HG03469 (cell line): ENCODE measurements at regions not wholly inside any gene's neighbourhood (a gene's known extent, or its start where the extent isn't known, plus 50 kb on each side); places are given as distances from the start of the nearest gene placed in this dataset.
"Not testable (repeated sequence)": the region's sequence is repeated elsewhere in the genome, so short reads cannot be mapped to it uniquely, and the experiment has no call there.

Experiments used
- ATAC-seq: cut with Tn5 transposase; IDR thresholded peaks from one replicate; pipeline ENCODE4 v1.9.1; 2021; ENCODE audit warnings: mild to moderate bottlenecking, moderate library complexity, moderate number of reproducible peaks; ENCODE audit not compliant: unreplicated experiment

DNA sequence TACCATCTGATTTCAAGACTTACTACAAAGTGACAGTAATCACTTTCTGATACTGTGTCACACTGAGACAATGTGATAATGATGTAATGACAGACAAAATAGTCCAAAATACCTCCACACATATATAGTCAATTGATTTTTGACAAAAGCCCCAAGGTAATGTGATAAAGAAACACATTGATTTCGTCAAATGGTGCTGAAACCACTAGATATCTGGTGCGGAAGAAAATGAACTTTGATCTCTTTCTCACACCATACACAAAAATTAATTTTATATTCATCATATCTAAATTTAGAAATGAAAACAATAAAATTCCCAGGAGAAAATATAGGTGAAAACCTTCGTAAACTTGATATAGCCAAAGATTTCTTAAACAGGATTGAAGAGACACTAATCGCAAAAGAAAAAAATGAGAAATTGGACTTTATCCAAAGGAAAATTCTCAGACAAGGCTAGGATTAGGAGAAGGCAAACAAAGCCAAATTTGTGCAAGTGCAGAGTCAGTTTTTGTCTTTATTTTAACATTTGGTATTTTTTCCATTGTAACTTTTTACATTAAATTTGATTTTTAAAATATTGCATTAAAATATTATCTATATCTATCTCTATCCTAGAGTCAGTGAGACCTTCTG is 739.9 kb downstream of the DIAPH3 start:
- no peak for ATAC-seq

GRCh38 chr13:59424661-59425060 is 739.1 kb downstream of the DIAPH3 start:
- ATAC-seq, result no peak

DNA sequence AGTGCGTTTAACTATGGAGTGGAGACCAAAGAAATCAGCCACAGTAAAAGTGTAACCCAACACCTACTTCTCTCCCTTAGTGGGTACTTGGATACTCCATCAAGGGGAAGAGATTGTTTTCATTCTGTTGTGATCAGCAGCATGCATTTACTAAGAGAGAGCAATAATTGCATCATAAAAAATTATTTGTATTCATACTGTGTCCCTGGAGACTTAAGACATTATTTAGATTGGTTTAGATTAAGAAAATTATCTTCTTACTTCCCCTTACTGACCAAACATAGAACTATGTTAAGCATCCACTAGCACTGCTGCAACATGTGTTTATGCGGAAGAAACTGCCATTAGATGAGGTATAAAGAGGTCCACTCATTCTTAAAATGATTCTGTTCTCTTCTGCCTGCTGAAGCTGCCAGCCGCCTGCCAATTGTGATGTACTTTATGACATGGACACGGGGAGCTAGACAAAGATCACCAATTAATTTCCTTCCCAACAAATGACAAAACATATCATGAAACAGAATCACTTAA is 738.5 kb downstream of the DIAPH3 start:
- no peak for ATAC-seq

DNA sequence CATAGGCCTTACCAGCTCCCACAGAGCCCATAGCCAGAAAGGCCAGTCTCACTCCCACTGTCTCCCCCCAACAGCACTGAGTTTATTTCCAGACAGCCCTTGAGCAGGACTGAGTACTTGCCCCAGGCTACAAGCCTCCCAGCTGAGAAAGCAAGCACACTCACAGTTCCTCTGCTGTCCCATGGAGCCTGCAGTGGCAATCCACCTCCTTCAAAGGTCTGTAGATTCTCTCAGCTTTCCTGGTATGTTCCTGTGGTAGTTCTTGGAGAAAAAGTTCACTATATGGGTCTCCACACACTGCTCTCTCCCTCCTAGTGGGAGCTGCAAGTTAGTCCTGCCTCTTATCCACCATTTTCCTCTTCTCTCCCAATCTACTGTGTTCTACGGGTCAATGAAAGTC is 728.7 kb downstream of the DIAPH3 start:
- no peak for ATAC-seq

DNA sequence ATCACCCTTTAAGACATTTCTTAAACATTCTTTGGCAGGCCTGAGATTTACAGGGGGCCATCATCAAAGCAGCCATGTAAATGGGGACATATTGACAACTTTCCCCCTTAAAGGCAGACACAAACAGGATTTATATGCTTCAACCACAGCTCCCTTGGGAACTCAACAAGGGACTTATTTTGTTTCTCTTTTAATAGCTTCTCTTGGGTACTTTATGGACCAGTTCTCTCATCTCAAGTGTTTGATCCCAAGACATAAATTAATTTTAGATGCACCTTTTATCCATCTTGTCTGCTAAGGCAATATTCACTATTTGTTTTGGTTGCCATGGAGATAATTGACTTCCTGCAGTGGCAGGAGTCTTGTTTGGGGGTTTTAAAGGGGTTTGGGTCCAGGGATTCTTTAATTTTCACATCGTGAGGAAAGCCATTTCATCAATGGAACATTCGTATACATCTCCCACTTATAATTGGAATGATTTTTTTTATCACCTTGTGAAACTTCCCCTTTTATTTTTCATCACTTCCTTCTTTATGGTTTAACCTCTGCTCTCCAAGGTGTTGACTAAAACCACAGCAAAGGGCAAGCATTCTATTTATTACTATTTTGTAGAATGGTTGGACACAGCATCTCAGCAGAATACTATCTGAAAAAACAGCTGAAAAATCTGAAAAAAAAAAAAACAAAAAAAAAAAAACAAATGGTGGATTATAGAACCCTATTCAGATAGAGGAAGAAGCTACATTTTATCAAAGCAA is 726.0 kb downstream of the DIAPH3 start:
- ATAC-seq, result peak; percentile 60

DNA sequence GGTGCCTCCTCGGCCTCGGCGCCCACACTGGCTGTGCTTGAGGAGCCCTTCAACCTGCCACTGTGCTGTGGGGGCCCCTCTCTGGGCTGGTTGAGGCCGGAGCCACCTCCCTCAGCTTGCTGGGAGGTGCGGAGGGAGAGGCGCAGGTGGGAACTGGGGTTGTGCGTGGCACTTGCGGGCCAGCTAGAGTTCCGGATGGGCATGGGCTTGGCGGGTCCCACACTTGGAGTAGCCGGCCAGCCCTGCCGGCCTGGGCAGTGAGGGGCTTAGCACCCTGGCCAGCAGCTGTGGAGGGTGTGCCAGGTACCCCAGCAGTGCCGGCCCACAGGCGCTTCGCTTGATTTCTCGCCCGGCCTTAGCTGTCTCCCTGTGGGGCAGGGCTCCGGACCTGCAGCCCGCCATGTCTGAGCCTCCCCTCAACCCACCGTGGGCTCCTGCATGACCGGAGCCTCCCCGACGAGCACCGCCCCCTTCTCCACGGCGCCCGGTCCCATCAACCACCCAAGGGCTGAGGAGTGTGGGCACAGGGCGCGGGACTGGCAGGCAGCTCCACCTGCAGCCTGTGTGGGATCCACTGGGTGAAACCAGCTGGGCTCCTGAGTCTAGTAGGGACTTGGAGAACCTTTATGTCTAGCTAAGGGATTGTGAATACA is 723.8 kb downstream of the DIAPH3 start:
- no peak for ATAC-seq

- ATAC-seq, result not testable (repeated sequence)
Measured at GRCh38 chr13:59441068-59441467, 722.7 kb downstream of the DIAPH3 start.

GRCh38 chr13:59441596-59442280 is 722.0 kb downstream of the DIAPH3 start:
- ATAC-seq, result no peak

GRCh38 chr13:59442461-59442860 is 721.3 kb downstream of the DIAPH3 start:
- ATAC-seq, result no peak

DNA sequence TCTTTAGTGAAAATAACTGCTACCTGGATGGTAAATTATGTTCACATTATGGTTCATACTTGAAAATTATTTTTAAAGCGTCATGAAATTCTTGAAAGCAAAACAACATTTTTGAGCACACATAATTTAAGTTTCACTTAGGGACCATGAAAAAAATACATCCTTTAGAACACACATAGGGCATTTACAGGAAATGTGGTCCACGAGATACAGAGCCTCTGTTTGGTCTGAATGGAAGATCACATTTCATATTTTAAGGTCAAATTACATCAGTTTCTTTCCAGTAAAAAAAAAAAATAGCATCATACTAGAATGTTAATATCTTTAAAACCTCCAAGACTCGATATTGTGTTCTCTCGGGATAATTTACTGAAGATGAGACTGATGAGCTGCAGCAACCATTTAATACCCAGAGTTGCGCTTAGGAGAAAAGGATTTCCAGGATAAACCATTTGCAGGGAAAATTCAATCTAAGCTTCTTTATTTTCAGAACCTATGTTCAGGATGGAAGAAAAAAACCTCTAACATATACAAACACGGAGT is 720.7 kb downstream of the DIAPH3 start:
- no peak for ATAC-seq

DNA sequence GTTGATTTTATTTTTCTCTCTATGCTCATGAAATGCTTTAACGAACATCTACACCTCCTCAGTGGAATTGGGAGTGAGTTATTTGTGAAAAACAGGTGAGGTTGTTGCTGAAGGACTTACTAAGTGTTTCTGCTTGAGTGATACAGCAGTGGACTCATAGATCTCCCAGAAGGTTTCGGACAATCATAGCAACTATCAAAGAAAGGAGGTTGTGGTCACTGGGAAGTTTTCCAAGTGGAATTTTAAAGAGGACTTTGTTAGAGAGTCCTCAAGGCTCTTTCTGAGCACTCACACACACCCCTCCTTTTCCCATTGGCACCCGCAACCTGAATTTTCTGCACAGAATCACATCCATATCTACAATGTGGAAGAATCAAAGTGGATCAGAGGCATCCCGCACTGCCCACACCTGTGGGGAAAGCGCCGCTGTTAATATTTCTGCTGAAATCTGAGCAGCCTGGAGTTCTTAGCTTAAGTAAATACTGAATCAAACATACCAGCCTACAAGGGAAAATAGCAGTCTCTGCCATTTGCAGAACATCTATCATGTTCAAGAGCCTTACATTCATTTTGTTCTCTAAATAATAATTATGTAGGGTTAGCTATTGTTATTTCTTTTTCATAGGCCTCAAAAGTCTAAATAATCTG is 719.4 kb downstream of the DIAPH3 start:
- no peak for ATAC-seq

- no peak for ATAC-seq
Measured at GRCh38 chr13:59445812-59446211, 717.9 kb downstream of the DIAPH3 start.

- ATAC-seq, result no peak
Measured at GRCh38 chr13:59446391-59446790, 717.3 kb downstream of the DIAPH3 start.

GRCh38 chr13:59447031-59447430 is 716.7 kb downstream of the DIAPH3 start:
- no peak for ATAC-seq

GRCh38 chr13:59447846-59448620 is 715.7 kb downstream of the DIAPH3 start:
- no peak for ATAC-seq

DNA sequence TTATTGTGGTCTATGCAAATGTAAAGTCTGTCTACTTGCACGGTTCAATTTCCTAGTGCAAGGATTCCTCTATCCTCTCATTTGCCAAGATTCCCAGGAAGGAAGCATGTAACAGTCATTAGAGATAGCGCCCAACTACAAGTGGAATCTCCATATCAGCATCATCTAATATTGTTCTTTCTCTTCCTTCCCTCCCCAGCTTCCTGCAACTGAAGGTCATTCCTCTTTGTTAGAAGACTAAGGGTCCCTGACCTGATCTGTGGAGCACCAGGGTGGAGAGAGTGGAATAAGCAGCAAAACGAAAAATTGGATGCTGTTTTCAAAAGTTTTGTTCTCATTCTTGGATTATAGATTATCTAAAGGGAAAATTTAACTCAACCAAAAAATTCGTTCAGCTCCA is 714.0 kb downstream of the DIAPH3 start:
- no peak for ATAC-seq

DNA sequence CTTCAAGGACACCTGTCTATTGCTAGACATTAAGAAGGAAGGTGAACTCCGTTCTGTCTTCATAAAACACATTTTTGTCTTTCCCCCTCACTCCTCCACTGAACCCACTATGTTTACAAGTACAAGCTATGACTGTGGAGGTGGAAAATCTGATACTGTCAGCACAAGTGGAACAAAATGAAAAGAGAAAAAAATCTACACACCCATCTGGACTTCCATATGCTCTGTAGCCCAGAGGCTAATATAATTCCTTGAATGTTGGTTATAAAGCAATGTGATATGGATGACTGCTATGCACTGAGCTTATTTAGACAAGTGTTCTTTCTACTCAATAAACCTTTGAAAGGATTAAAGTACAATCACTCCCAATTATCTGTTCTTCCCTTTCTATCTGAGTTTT is 713.5 kb downstream of the DIAPH3 start:
- no peak for ATAC-seq

GRCh38 chr13:59451236-59451635 is 712.5 kb downstream of the DIAPH3 start:
- ATAC-seq, result no peak

GRCh38 chr13:59452189-59452890 is 711.4 kb downstream of the DIAPH3 start:
- ATAC-seq, result no peak
